Suppressor macrophage treated with lipopolysaccharide for 4 hours (primary cell): ENCODE measurements at regions not wholly inside any gene's neighbourhood (a gene's known extent, or its start where the extent isn't known, plus 50 kb on each side); places are given as distances from the start of the nearest gene placed in this dataset.

Source experiments
- DNase-seq: peaks from one replicate; pipeline ENCODE4 v3.0.0-alpha.2; 2020

GRCh38 chr4:175451238-175451965, 360.7 kb downstream of the GPM6A start:
- DNase-seq: no peak

- DNase-seq: no peak
Measured at GRCh38 chr4:175453456-175453855, 358.6 kb downstream of the GPM6A start.

GRCh38 chr4:175456131-175456530, 355.9 kb downstream of the GPM6A start:
- DNase-seq: no peak

GRCh38 chr4:175457956-175458355, 354.1 kb downstream of the GPM6A start:
- DNase-seq: no peak

GRCh38 chr4:175459571-175459970, 352.5 kb downstream of the GPM6A start:
- DNase-seq: no peak

- no peak for DNase-seq
Measured at GRCh38 chr4:175460414-175460813, 351.6 kb downstream of the GPM6A start.

GRCh38 chr4:175469514-175469913, 342.6 kb downstream of the GPM6A start:
- no peak for DNase-seq

- no peak for DNase-seq
Measured at GRCh38 chr4:175470131-175470530, 341.9 kb downstream of the GPM6A start.

GRCh38 chr4:175480404-175480803, 331.7 kb downstream of the GPM6A start:
- no peak for DNase-seq

GRCh38 chr4:175499735-175500352, 312.2 kb downstream of the GPM6A start:
- DNase-seq: no peak

- DNase-seq: no peak
Measured at GRCh38 chr4:175504318-175504717, 307.7 kb downstream of the GPM6A start.

- DNase-seq: no peak
Measured at GRCh38 chr4:175509320-175509719, 302.7 kb downstream of the GPM6A start.

GRCh38 chr4:175511861-175512260, 300.2 kb downstream of the GPM6A start:
- no peak for DNase-seq

GRCh38 chr4:175514174-175514573, 297.9 kb downstream of the GPM6A start:
- DNase-seq: no peak

GRCh38 chr4:175530655-175531054, 281.4 kb downstream of the GPM6A start:
- DNase-seq: no peak

GRCh38 chr4:175531405-175532091, 280.5 kb downstream of the GPM6A start:
- DNase-seq: no peak

- DNase-seq: peak; percentile 43
Measured at GRCh38 chr4:175536852-175537453, 275.1 kb downstream of the GPM6A start.

- DNase-seq: no peak
Measured at GRCh38 chr4:175539498-175539897, 272.6 kb downstream of the GPM6A start.

- DNase-seq: no peak
Measured at GRCh38 chr4:175540151-175540550, 271.9 kb downstream of the GPM6A start.

- no peak for DNase-seq
Measured at GRCh38 chr4:175540732-175541131, 271.3 kb downstream of the GPM6A start.

- no peak for DNase-seq
Measured at GRCh38 chr4:175542786-175543185, 269.3 kb downstream of the GPM6A start.

GRCh38 chr4:175559126-175559525, 252.9 kb downstream of the GPM6A start:
- no peak for DNase-seq

GRCh38 chr4:175559526-175559925, 252.5 kb downstream of the GPM6A start:
- DNase-seq: no peak

- DNase-seq: no peak
Measured at GRCh38 chr4:175560604-175561003, 251.5 kb downstream of the GPM6A start.
